H9 (cell line): ENCODE measurements at regions not wholly inside any gene's neighbourhood (a gene's known extent, or its start where the extent isn't known, plus 50 kb on each side); places are given as distances from the start of the nearest gene placed in this dataset.

Source experiments
- DNase-seq: peaks from one replicate; pipeline ENCODE4 v3.0.0-alpha.2; 2017
- H2AFZ ChIP-seq: one replicate; pipeline ENCODE4 v1.6.1; 2013; ENCODE audit warnings: mild to moderate bottlenecking, low read length, control low read depth, moderate library complexity
- H2AK5ac ChIP-seq: 2 replicates; pipeline ENCODE4 v1.6.1; 2013; ENCODE audit warnings: low read length, control low read depth, mixed read lengths; ENCODE audit not compliant: insufficient read length
- H2BK120ac ChIP-seq: one replicate; pipeline ENCODE4 v1.6.1; 2013; ENCODE audit warnings: low read depth, mild to moderate bottlenecking, low read length, control low read depth, inconsistent platforms; ENCODE audit not compliant: poor library complexity, severe bottlenecking
- H2BK12ac ChIP-seq: 2 replicates; pipeline ENCODE4 v1.6.1; 2013; ENCODE audit warnings: low read length, control low read depth, mixed read lengths, low read depth; ENCODE audit not compliant: insufficient read length
- H2BK15ac ChIP-seq: 2 replicates; pipeline ENCODE4 v1.6.1; 2013; ENCODE audit warnings: low read depth, low read length, control low read depth
- H2BK20ac ChIP-seq: one replicate; pipeline ENCODE4 v1.6.1; 2013; ENCODE audit warnings: low read depth, mild to moderate bottlenecking, low read length, control low read depth, inconsistent platforms; ENCODE audit not compliant: poor library complexity, severe bottlenecking
- H2BK5ac ChIP-seq: 2 replicates; pipeline ENCODE4 v1.6.1; 2013; ENCODE audit warnings: low read length, control low read depth, mixed read lengths; ENCODE audit not compliant: insufficient read length
- H3K14ac ChIP-seq: 2 replicates; pipeline ENCODE4 v1.6.1; 2013; ENCODE audit warnings: low read length, control low read depth; ENCODE audit not compliant: insufficient read depth
- H3K18ac ChIP-seq: 2 replicates; pipeline ENCODE4 v1.6.1; 2013; ENCODE audit warnings: low read depth, mild to moderate bottlenecking, mixed read lengths, low read length, control low read depth; ENCODE audit not compliant: insufficient read length
- H3K23ac ChIP-seq: 2 replicates; pipeline ENCODE4 v1.6.1; 2013; ENCODE audit warnings: low read length, control low read depth, mixed read lengths, low read depth; ENCODE audit not compliant: insufficient read length
- H3K23me2 ChIP-seq: 2 replicates; pipeline ENCODE4 v1.6.1; 2013; ENCODE audit warnings: low read depth, mild to moderate bottlenecking, mixed read lengths, low read length, control low read depth; ENCODE audit not compliant: insufficient read length, poor library complexity, severe bottlenecking
- H3K27ac ChIP-seq: 2 replicates; pipeline ENCODE4 v1.5.1; 2013; ENCODE audit warnings: low read length, control low read depth, mixed read lengths, low read depth; ENCODE audit not compliant: insufficient read length
- H3K27me3 ChIP-seq: 2 replicates; pipeline ENCODE4 v1.6.1; 2013; ENCODE audit warnings: low read length, control low read depth, inconsistent platforms; ENCODE audit not compliant: insufficient read depth
- H3K4ac ChIP-seq: 2 replicates; pipeline ENCODE4 v1.6.1; 2013; ENCODE audit warnings: low read depth, mild to moderate bottlenecking, control low read depth, inconsistent platforms, low read length, moderate library complexity
- H3K4me1 ChIP-seq: 2 replicates; pipeline ENCODE4 v1.6.1; 2013; ENCODE audit warnings: low read length, control low read depth, inconsistent platforms; ENCODE audit not compliant: insufficient read depth
- H3K4me2 ChIP-seq: 2 replicates; pipeline ENCODE4 v1.6.1; 2013; ENCODE audit warnings: low read length, control low read depth, mixed read lengths; ENCODE audit not compliant: insufficient read length, insufficient read depth
- H3K56ac ChIP-seq: 2 replicates; pipeline ENCODE4 v1.6.1; 2013; ENCODE audit warnings: low read depth, mild to moderate bottlenecking, mixed read lengths, low read length, control low read depth; ENCODE audit not compliant: insufficient read length
- H3K79me1 ChIP-seq: 2 replicates; pipeline ENCODE4 v1.6.1; 2013; ENCODE audit warnings: low read depth, mild to moderate bottlenecking, moderate library complexity, low read length, control low read depth, inconsistent platforms; ENCODE audit not compliant: insufficient read depth, poor library complexity, severe bottlenecking
- H3K79me2 ChIP-seq: 2 replicates; pipeline ENCODE4 v1.6.1; 2013; ENCODE audit warnings: low read length, control low read depth, inconsistent platforms; ENCODE audit not compliant: insufficient read depth
- H3K9ac ChIP-seq: 2 replicates; pipeline ENCODE4 v1.6.1; 2013; ENCODE audit warnings: low read length, control low read depth, mixed read lengths; ENCODE audit not compliant: insufficient read length; ENCODE audit errors: extremely low read depth
- H3K9me3 ChIP-seq: one replicate; pipeline ENCODE4 v1.6.1; 2013; ENCODE audit warnings: low read depth, low read length, inconsistent platforms; ENCODE audit not compliant: control insufficient read depth
- H3T11ph ChIP-seq: one replicate; pipeline ENCODE4 v1.6.1; 2013; ENCODE audit warnings: mild to moderate bottlenecking, low read length, control low read depth, inconsistent platforms
- H4K20me1 ChIP-seq: one replicate; pipeline ENCODE4 v1.6.1; 2013; ENCODE audit not compliant: control insufficient read depth, insufficient read length, insufficient read depth
- H4K5ac ChIP-seq: 2 replicates; pipeline ENCODE4 v1.6.1; 2013; ENCODE audit warnings: low read depth, mild to moderate bottlenecking, mixed read lengths, low read length, control low read depth; ENCODE audit not compliant: insufficient read length
- H4K8ac ChIP-seq: replicated peaks from 2 replicates; pipeline ENCODE4 v1.6.1; 2013; ENCODE audit warnings: low read length, control low read depth, mixed read lengths, low read depth; ENCODE audit not compliant: insufficient read length
- H4K91ac ChIP-seq: 2 replicates; pipeline ENCODE4 v1.6.1; 2013; ENCODE audit warnings: low read depth, mild to moderate bottlenecking, moderate library complexity, mixed read lengths, low read length, control low read depth; ENCODE audit not compliant: insufficient read length
- H3K27ac Mint-ChIP-seq, 3 experiments: 2 replicates in 2 of 3; 3 replicates in 1 of 3; pipeline ENCODE4 v1.8.0; 2020 to 2021; ENCODE audit warnings: mixed read lengths in 3 of 3, mild to moderate bottlenecking in 1 of 3, moderate library complexity in 1 of 3
- H3K27me3 Mint-ChIP-seq: 2 replicates; pipeline ENCODE4 v1.8.0; 2021; ENCODE audit warnings: low read depth, mild to moderate bottlenecking, moderate library complexity, mixed read lengths
- H3K36me3 Mint-ChIP-seq, 3 experiments: 2 replicates in 2 of 3; 3 replicates in 1 of 3; pipeline ENCODE4 v1.8.0; 2020 to 2021; ENCODE audit warnings: low read depth in 3 of 3, mixed read lengths in 3 of 3; ENCODE audit not compliant: insufficient read depth in 1 of 3
- H3K4me1 Mint-ChIP-seq, 2 experiments: 2 replicates each; pipeline ENCODE4 v1.8.0; 2020; ENCODE audit warnings: mixed read lengths in 2 of 2
- H3K4me3 Mint-ChIP-seq, 2 experiments: 2 replicates in 1 of 2; 3 replicates in 1 of 2; pipeline ENCODE4 v1.8.0; 2020 to 2021; ENCODE audit warnings: mild to moderate bottlenecking in 2 of 2, mixed read lengths in 2 of 2, moderate library complexity in 1 of 2
- H3K9me3 Mint-ChIP-seq, 2 experiments: 2 replicates in 1 of 2; 3 replicates in 1 of 2; pipeline ENCODE4 v1.8.0; 2020; ENCODE audit warnings: mild to moderate bottlenecking in 2 of 2, mixed read lengths in 2 of 2, moderate library complexity in 1 of 2
- CTCF ChIP-seq: fragments of 200-600 bp; sonication (generic); conservative IDR thresholded peaks from 3 replicates; pipeline ENCODE4 v1.8.0; 2021; ENCODE audit warnings: antibody characterized with exemption, mild to moderate bottlenecking
- WGBS: extraction: QIAGEN DNeasy Blood & Tissue Kit; methylation state at CpG from one replicate; pipeline ENCODE4 v1.1.7; 2013; ENCODE audit warnings: missing lambda C conversion rate, low lambda C conversion rate, mixed read lengths; ENCODE audit not compliant: insufficient read length; ENCODE audit errors: extremely low coverage; 5-methylcytosine and 5-hydroxymethylcytosine counted together

GRCh38 chr1:14506471-14507255, 91.8 kb upstream of the KAZN start:
- H2BK12ac ChIP-seq = no peak overlapping the region
- H3K79me2 ChIP-seq = no peaks in the 10 kb centered on the region
- H4K91ac ChIP-seq = no peak overlapping the region
- H3K56ac ChIP-seq = no peak overlapping the region
- H4K5ac ChIP-seq = no peak overlapping the region
- no peak overlapping the region for H3K23ac ChIP-seq
- no peak overlapping the region for H4K8ac ChIP-seq
- no peak overlapping the region for H2AFZ ChIP-seq
- peaks cover 4% of the 10 kb centered on the region; the same call in 1 of the 2 replicates for H3K27me3 Mint-ChIP-seq
- H3K9me3 Mint-ChIP-seq = no peaks in the 10 kb centered on the region
- TF ChIP-seq CTCF = no peak
- no peak overlapping the region for H3K9ac ChIP-seq
- H2AK5ac ChIP-seq = no peak overlapping the region
- H3K9me3 ChIP-seq = no peaks in the 10 kb centered on the region
- H3K4me1 ChIP-seq = no peaks in the 10 kb centered on the region
- no CpG with 5 or more reads among the region's 11 CpGs for WGBS
- no peak overlapping the region; a peak in 1 of 7 replicates for H3K27ac Mint-ChIP-seq
- no peak overlapping the region for H3K27ac ChIP-seq
- H3K4me1 Mint-ChIP-seq = peaks cover 31 to 32% of the 10 kb centered on the region in 2 experiments
- no peaks in the 10 kb centered on the region for H3K36me3 Mint-ChIP-seq
- no peak overlapping the region for H2BK120ac ChIP-seq
- no peak overlapping the region for H3K14ac ChIP-seq
- H2BK20ac ChIP-seq = no peak overlapping the region
- H3K27me3 ChIP-seq = no peaks in the 10 kb centered on the region
- H2BK5ac ChIP-seq = no peak overlapping the region
- H4K20me1 ChIP-seq = no peaks in the 10 kb centered on the region
- no peak overlapping the region for H3K4me3 Mint-ChIP-seq
- H3T11ph ChIP-seq = no peak overlapping the region
- H2BK15ac ChIP-seq = no peak overlapping the region
- no peak overlapping the region for H3K18ac ChIP-seq
- DNase-seq = no peak
- H3K23me2 ChIP-seq = no peaks in the 10 kb centered on the region
- H3K4me2 ChIP-seq = no peak overlapping the region
- H3K4ac ChIP-seq = no peak overlapping the region
- no peaks in the 10 kb centered on the region for H3K79me1 ChIP-seq
